ENCODE measurements at regions not wholly inside any gene's neighbourhood (a gene's known extent, or its start where the extent isn't known, plus 50 kb on each side); places are given as distances from the start of the nearest gene placed in this dataset.

DNA sequence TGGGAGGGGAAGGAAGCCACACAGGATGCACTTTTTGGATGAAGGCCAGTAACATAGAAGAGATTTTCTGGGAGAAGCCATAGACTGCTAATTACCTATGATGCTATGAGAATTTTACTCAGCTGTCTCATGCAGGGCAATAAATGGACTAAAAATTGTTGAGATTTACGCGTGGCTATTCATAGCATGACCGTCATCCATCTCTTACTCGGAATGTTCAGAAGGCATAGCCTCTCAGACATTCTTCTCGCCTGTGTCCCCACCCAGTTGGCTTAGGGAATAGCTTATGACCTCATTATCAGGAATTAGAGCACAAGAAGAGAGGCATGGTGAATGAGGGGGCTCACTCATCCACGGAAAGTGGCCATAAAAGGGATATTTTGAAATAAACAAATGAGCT, 107.9 kb upstream of the ATP10A start:
- DNase-seq (ENCODE audit: low read depth in 1 of 2, low spot score in 1 of 2) = no peak
- no peak overlapping the region for H3K4me3 ChIP-seq (replicated peaks; ENCODE audit: insufficient read depth, low read length)
- H3K27ac ChIP-seq (replicated peaks) = no peak overlapping the region
- TF ChIP-seq, protein P1, sequence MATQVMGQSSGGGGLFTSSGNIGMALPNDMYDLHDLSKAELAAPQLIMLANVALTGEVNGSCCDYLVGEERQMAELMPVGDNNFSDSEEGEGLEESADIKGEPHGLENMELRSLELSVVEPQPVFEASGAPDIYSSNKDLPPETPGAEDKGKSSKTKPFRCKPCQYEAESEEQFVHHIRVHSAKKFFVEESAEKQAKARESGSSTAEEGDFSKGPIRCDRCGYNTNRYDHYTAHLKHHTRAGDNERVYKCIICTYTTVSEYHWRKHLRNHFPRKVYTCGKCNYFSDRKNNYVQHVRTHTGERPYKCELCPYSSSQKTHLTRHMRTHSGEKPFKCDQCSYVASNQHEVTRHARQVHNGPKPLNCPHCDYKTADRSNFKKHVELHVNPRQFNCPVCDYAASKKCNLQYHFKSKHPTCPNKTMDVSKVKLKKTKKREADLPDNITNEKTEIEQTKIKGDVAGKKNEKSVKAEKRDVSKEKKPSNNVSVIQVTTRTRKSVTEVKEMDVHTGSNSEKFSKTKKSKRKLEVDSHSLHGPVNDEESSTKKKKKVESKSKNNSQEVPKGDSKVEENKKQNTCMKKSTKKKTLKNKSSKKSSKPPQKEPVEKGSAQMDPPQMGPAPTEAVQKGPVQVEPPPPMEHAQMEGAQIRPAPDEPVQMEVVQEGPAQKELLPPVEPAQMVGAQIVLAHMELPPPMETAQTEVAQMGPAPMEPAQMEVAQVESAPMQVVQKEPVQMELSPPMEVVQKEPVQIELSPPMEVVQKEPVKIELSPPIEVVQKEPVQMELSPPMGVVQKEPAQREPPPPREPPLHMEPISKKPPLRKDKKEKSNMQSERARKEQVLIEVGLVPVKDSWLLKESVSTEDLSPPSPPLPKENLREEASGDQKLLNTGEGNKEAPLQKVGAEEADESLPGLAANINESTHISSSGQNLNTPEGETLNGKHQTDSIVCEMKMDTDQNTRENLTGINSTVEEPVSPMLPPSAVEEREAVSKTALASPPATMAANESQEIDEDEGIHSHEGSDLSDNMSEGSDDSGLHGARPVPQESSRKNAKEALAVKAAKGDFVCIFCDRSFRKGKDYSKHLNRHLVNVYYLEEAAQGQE (IDR thresholded peaks at IDR 0.05; ENCODE audit: insufficient replicate concordance, low read depth) = no peak
- TF ChIP-seq GABPA (IDR thresholded peaks at IDR 0.05; ENCODE audit: low read depth) (no peak), POLR2AphosphoS5 (IDR thresholded peaks at IDR 0.05; ENCODE audit: low read depth) (no peak)
- H3K27me3 ChIP-seq (ENCODE audit: insufficient read depth, poor library complexity, severe bottlenecking) = no peaks in the 10 kb centered on the region

DNA sequence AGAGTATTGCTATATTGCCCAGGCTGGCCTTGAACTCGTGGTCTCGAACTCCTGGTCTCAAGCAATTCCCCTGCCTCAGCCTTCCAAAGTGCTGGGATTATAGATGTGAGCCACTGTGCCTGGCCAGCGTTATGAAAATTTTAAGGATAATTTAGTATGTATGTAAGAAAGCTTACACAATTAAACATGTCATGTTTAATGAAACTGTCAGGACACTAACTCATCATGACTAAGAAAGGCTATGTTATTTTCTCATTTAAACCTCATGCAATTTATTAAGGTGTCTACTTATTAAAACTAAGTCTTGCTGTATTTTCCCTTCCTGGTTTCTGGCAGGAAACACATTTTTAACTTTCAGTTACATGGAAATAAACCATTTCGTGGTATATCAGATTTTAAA, 106.8 kb upstream of the ATP10A start:
- H3K4me3 ChIP-seq (replicated peaks; ENCODE audit: insufficient read depth, low read length) = no peak overlapping the region
- H3K27me3 ChIP-seq (ENCODE audit: insufficient read depth, poor library complexity, severe bottlenecking) = no peaks in the 10 kb centered on the region
- no peak for TF ChIP-seq SPI1 (IDR thresholded peaks at IDR 0.05; ENCODE audit: borderline replicate concordance, low read depth)
- TF ChIP-seq POLR2AphosphoS5 (IDR thresholded peaks at IDR 0.05; ENCODE audit: low read depth) = no peak
- TF ChIP-seq, protein P1 (IDR thresholded peaks at IDR 0.05; ENCODE audit: insufficient replicate concordance, low read depth) = no peak
- TF ChIP-seq, protein P2, sequence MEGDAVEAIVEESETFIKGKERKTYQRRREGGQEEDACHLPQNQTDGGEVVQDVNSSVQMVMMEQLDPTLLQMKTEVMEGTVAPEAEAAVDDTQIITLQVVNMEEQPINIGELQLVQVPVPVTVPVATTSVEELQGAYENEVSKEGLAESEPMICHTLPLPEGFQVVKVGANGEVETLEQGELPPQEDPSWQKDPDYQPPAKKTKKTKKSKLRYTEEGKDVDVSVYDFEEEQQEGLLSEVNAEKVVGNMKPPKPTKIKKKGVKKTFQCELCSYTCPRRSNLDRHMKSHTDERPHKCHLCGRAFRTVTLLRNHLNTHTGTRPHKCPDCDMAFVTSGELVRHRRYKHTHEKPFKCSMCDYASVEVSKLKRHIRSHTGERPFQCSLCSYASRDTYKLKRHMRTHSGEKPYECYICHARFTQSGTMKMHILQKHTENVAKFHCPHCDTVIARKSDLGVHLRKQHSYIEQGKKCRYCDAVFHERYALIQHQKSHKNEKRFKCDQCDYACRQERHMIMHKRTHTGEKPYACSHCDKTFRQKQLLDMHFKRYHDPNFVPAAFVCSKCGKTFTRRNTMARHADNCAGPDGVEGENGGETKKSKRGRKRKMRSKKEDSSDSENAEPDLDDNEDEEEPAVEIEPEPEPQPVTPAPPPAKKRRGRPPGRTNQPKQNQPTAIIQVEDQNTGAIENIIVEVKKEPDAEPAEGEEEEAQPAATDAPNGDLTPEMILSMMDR (IDR thresholded peaks at IDR 0.05; ENCODE audit: insufficient read depth, low read length) = no peak
- TF ChIP-seq GABPA (IDR thresholded peaks at IDR 0.05; ENCODE audit: low read depth) = no peak
- DNase-seq (ENCODE audit: low read depth in 1 of 2, low spot score in 1 of 2) = no peak
- H3K27ac ChIP-seq (replicated peaks) = no peak overlapping the region

DNA sequence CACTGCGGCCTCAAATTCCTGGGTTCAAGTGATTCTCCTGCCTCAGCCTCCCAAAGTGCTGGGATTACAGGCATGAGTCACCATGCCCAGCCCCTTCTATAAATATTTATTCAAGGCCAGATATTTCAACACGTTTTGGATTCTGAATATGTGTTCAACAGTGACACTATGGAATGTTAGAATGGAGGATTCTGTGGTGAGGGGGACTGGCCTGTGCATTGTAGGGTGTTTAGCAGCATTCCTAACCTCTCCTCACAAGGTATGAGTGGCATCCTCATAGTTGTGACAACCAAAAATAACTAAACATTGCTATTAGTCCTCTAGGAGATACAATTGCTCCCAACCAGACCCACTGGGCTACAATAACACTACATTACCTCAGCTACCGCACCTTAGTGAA, 104.0 kb upstream of the ATP10A start:
- Histone ChIP-seq H3K27ac (replicated peaks) (no peak overlapping the region), H3K4me3 (replicated peaks; ENCODE audit: insufficient read depth, low read length) (no peak overlapping the region), H3K27me3 (ENCODE audit: insufficient read depth, poor library complexity, severe bottlenecking) (no peaks in the 10 kb centered on the region)
- TF ChIP-seq GABPA (IDR thresholded peaks at IDR 0.05; ENCODE audit: low read depth) (no peak), SPI1 (IDR thresholded peaks at IDR 0.05; ENCODE audit: borderline replicate concordance, low read depth) (no peak), POLR2AphosphoS5 (IDR thresholded peaks at IDR 0.05; ENCODE audit: low read depth) (no peak)
- TF ChIP-seq, protein P2 (IDR thresholded peaks at IDR 0.05; ENCODE audit: insufficient read depth, low read length) = no peak
- TF ChIP-seq, protein P1 (IDR thresholded peaks at IDR 0.05; ENCODE audit: insufficient replicate concordance, low read depth) = no peak
- no peak for DNase-seq (ENCODE audit: low read depth in 1 of 2, low spot score in 1 of 2)

DNA sequence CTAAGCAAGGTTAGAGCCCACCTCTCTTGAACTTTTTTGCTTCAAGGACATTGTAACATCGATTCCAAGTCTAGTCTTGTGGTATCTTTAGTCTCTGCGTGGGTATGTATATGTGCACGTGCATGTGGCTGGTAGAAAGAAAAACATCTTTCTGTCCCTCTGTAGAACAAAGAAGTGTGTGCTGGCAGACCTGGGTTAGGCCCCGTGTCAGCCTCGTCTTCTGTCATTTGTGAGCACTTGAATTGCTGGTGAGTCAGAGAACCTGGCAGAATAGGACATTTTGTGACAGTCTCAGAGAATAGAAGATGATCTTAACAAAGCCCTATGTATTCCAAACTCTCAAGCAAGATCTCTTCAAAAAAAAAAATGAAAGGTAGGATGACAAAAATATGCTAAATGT, 102.2 kb upstream of the ATP10A start:
- DNase-seq (ENCODE audit: low read depth in 1 of 2, low spot score in 1 of 2) = no peak
- no peak overlapping the region for H3K4me3 ChIP-seq (replicated peaks; ENCODE audit: insufficient read depth, low read length)
- TF ChIP-seq POLR2AphosphoS5 (IDR thresholded peaks at IDR 0.05; ENCODE audit: low read depth) = no peak
- no peak for TF ChIP-seq SPI1 (IDR thresholded peaks at IDR 0.05; ENCODE audit: borderline replicate concordance, low read depth)
- TF ChIP-seq, protein P2 (IDR thresholded peaks at IDR 0.05; ENCODE audit: insufficient read depth, low read length) = no peak
- no peak for TF ChIP-seq GABPA (IDR thresholded peaks at IDR 0.05; ENCODE audit: low read depth)
- TF ChIP-seq, protein P1 (IDR thresholded peaks at IDR 0.05; ENCODE audit: insufficient replicate concordance, low read depth) = no peak
- H3K27me3 ChIP-seq (ENCODE audit: insufficient read depth, poor library complexity, severe bottlenecking) = no peaks in the 10 kb centered on the region
- no peak overlapping the region for H3K27ac ChIP-seq (replicated peaks)

Data from HL-60 (cell line).